ENCODE measurements at regions not wholly inside any gene's neighbourhood (a gene's known extent, or its start where the extent isn't known, plus 50 kb on each side); places are given as distances from the start of the nearest gene placed in this dataset.
"Not testable (repeated sequence)": the region's sequence is repeated elsewhere in the genome, so short reads cannot be mapped to it uniquely, and the experiment has no call there.

DNA sequence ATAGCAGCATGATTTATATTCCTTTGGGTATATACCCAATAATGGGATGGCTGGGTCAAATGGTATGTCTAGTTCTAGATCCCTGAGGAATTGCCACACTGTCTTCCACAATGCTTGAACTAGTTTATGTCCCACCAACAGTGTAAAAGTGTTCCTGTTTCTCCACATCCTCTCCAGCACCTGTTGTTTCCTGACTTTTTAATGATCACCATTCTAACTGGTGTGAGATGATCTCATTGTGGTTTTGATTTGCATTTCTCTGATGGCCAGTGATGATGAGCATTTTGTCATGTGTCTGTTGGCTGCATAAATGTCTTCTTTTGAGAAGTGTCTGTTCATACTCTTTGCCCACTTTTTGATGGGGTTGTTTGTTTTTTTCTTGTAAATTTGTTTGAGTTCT lies 54.0 kb upstream of the GPR89A start:
- not testable (repeated sequence) for H3K36me3 ChIP-seq (ENCODE audit: control insufficient read depth, insufficient read depth, low read length); H3K27me3 ChIP-seq (ENCODE audit: control insufficient read depth, insufficient read depth, low read length); H3K4me3 ChIP-seq (ENCODE audit: low read depth, low read length); DNase-seq (ENCODE audit: low read depth)

DNA sequence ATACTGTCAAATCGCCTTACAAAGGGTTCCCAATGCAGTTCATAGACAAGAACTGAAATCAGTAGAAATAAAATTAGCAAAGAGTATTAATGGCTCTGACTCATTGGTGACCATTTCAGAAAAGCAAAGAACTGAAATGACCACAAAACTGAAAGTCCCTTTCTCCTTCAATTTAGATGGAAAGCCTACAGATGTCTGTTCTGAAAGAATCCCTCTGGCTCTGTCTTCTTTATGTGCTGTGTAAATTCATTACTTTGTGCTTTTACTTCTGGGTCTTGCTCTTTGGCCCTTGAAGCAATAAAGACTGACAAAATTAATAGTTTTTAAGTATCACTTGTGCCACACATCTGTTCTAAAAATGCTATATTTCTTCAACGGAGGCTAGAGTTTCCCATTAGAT lies 62.7 kb upstream of the GPR89A start:
- H3K27me3 ChIP-seq (ENCODE audit: control insufficient read depth, insufficient read depth, low read length): no peaks in the 10 kb centered on the region
- no peak for DNase-seq (ENCODE audit: low read depth)
- H3K36me3 ChIP-seq (ENCODE audit: control insufficient read depth, insufficient read depth, low read length): no peaks in the 10 kb centered on the region

DNA sequence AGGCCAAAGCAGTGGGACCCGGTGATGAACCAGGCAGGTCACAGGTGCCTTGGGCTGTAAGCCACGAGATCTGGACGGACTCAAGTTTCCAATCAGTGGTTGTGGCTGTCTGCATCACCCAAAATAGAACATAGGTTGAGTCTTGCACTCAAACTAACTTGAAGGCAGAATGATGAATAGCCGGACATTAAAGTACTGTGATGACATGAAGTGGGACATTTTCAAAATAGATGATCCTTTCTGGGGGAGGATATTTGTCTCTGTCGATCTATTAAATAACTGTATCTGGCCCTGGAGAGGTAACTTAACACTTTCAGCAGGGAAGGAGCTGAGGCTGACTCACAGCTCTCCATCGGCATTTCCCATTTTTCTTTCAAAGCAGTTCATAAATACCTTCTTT lies 66.1 kb upstream of the GPR89A start:
- not testable (repeated sequence) for H3K4me3 ChIP-seq (ENCODE audit: low read depth, low read length); H3K36me3 ChIP-seq (ENCODE audit: control insufficient read depth, insufficient read depth, low read length); DNase-seq (ENCODE audit: low read depth); H3K27me3 ChIP-seq (ENCODE audit: control insufficient read depth, insufficient read depth, low read length)

More for the DNA sequence above, 62.7 kb upstream of the GPR89A start:
- no peak overlapping the region for H3K4me3 ChIP-seq (ENCODE audit: low read depth, low read length)
- TF ChIP-seq, protein P1, sequence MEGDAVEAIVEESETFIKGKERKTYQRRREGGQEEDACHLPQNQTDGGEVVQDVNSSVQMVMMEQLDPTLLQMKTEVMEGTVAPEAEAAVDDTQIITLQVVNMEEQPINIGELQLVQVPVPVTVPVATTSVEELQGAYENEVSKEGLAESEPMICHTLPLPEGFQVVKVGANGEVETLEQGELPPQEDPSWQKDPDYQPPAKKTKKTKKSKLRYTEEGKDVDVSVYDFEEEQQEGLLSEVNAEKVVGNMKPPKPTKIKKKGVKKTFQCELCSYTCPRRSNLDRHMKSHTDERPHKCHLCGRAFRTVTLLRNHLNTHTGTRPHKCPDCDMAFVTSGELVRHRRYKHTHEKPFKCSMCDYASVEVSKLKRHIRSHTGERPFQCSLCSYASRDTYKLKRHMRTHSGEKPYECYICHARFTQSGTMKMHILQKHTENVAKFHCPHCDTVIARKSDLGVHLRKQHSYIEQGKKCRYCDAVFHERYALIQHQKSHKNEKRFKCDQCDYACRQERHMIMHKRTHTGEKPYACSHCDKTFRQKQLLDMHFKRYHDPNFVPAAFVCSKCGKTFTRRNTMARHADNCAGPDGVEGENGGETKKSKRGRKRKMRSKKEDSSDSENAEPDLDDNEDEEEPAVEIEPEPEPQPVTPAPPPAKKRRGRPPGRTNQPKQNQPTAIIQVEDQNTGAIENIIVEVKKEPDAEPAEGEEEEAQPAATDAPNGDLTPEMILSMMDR (IDR thresholded peaks at IDR 0.05; ENCODE audit: insufficient read depth, low read length, poor library complexity, severe bottlenecking): no peak

DNA sequence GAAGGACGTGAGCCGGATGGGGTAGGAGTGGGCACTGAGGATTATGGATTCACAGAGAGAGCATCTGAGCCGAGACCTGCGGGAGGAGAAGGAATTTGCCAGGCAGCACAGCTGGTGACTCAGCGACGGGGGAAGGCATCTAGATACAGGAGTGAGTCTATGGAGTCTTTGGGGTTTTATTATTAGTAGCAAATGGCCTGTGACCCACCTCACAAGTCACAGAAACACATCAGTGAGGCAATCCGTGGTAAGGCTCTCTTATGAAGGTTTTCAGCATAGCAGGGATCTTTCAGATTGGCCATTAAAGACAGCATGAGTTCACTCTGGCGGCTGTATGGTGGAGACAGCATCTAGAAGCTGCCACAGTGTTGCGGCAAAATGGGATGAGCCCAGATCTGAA lies 66.5 kb upstream of the GPR89A start:
- H3K27me3 ChIP-seq (ENCODE audit: control insufficient read depth, insufficient read depth, low read length); H3K4me3 ChIP-seq (ENCODE audit: low read depth, low read length); H3K36me3 ChIP-seq (ENCODE audit: control insufficient read depth, insufficient read depth, low read length): not testable (repeated sequence)
- peak; percentile 59 for DNase-seq (ENCODE audit: low read depth)

DNA sequence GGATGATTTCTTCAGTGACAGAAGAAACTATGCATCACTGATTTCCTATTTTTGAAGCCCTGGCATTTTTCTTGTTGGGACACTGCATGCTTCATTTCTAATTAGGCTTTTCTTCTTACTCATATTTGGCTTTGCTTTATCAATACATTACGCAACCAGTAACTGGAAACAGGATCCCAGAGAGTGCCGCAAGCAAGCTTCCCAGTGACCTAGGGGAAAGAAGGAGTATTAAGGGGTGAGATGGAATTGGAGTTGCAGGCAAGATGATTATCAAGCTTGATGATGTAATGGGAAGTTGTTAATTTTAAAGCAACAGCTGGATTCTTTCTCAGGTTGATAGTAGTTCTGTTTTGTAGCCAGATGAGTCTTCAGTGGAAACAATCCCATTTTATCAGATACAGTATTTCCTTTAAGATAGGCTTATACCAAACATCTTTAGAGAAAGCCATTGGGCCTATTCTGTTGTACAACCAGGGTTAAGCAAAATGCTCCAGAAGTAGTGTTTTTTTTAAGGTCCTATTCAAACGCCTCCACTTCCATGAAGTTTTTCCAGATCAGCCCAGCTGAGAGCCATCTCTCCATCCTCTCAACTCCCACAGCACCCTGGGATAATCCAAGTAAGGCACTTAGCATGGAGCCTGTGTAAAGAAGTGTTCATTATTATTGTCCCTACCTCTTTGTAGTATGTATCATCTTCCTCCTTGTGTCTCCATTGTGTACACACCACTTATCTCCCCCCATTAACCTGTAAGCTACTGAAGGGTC lies 69.5 kb upstream of the GPR89A start:
- not testable (repeated sequence) for DNase-seq (ENCODE audit: low read depth); H3K4me3 ChIP-seq (ENCODE audit: low read depth, low read length); H3K27me3 ChIP-seq (ENCODE audit: control insufficient read depth, insufficient read depth, low read length); H3K36me3 ChIP-seq (ENCODE audit: control insufficient read depth, insufficient read depth, low read length)

DNA sequence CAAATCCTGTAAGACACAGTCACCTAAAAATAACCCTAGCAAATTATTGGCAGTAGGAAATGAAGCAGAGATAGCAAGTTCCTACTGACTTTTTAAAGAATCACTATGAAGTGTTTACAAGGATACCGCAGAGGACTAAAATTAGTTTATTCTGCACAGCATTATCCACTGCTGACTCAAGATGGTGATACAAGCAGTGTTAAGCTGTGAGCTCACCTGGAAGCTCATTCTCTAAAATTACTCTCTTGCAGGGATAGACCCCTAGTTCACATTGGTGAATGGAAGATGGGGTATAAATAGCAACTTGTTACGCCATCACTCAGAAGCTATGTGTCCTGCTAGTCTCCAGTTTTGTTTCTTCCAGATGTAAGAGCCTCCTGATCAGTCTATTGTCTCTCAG lies 70.8 kb upstream of the GPR89A start:
- H3K36me3 ChIP-seq (ENCODE audit: control insufficient read depth, insufficient read depth, low read length); H3K27me3 ChIP-seq (ENCODE audit: control insufficient read depth, insufficient read depth, low read length); H3K4me3 ChIP-seq (ENCODE audit: low read depth, low read length); DNase-seq (ENCODE audit: low read depth): not testable (repeated sequence)

DNA sequence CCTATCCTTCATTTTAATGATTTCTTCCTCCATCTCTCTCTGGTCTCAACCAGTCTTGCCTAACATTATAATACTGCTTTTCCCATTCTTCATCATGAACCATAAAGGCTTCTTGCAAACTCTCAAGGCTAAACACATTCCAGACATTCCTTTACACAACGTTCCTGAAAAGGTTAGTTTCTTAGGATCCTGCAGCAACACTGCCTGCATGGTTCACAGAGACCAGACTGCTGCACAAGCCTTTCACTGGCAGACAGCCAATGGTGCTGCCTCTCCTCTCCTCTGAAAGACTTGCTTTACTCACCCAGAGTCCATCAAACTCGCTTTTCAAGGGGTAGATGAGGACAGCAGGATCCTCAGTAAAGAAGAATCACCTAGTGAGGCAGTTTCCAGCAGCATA lies 72.3 kb upstream of the GPR89A start:
- H3K36me3 ChIP-seq (ENCODE audit: control insufficient read depth, insufficient read depth, low read length); H3K4me3 ChIP-seq (ENCODE audit: low read depth, low read length): not testable (repeated sequence)
- DNase-seq (ENCODE audit: low read depth): peak; percentile 62

DNA sequence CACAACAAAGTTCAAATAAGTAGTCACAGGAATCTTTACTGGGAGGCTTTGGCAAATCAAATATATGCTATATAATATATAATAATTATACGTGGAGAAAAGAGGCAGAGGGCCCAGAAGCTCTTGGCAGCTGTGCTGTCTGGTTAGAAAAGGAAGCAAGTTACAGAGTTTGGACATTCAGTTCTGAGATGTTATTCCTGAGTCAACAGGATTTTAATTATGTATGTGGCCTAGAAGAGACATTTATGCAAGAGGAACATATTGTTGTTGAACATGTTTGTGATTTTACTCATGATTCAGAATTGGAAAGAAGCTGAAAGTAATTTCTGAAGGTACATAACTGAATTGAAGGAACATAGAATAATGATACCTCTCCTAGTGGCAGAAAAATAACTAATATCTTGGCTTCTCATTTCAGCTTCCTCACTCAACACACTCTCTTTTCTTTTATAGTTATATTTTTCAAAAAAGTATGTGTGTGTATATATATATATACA lies 79.7 kb upstream of the GPR89A start:
- not testable (repeated sequence) for H3K4me3 ChIP-seq (ENCODE audit: low read depth, low read length); H3K27me3 ChIP-seq (ENCODE audit: control insufficient read depth, insufficient read depth, low read length); H3K36me3 ChIP-seq (ENCODE audit: control insufficient read depth, insufficient read depth, low read length); DNase-seq (ENCODE audit: low read depth)

More for the DNA sequence above, 72.3 kb upstream of the GPR89A start:
- H3K27me3 ChIP-seq (ENCODE audit: control insufficient read depth, insufficient read depth, low read length): not testable (repeated sequence)

DNA sequence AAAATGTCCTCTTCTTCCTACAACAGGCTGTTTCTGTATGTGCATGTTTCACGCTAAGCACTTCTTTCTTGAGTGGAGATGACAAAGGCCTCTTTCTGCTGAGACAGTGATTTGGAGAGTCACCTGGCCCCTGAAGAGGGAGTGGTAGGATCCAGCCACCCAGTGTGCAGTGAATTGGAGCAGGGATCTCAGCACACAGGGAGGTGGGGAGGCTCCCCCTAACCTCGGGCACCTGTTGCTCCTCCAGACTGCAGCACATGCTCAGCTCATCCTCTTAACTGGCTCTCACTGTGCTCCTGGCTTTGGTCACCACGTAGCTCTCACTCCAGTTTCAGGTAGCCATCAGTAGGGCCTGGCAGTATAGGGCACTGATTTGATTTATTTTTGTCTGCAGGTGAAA lies 87.6 kb upstream of the GPR89A start:
- not testable (repeated sequence) for H3K27me3 ChIP-seq (ENCODE audit: control insufficient read depth, insufficient read depth, low read length); H3K4me3 ChIP-seq (ENCODE audit: low read depth, low read length); DNase-seq (ENCODE audit: low read depth); H3K36me3 ChIP-seq (ENCODE audit: control insufficient read depth, insufficient read depth, low read length)

DNA sequence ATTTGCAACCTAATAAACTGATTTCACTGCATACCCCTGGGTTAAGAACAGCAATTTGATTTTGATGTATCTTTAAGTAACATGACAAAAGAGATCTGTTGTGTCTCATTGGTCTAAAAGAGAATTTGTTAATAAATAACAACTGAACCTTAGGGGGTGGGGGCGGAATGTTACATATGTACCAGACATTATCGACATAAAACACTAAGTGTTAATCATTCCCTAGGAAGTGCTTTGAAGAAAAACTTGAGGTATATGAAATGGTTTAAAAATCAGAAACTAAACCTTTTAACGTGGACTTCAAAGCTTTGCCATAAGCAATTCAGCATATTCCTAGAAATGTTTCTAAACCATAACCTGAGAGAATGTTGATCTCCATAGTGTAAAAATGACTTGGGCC lies 88.5 kb upstream of the GPR89A start:
- not testable (repeated sequence) for H3K36me3 ChIP-seq (ENCODE audit: control insufficient read depth, insufficient read depth, low read length); H3K27me3 ChIP-seq (ENCODE audit: control insufficient read depth, insufficient read depth, low read length); H3K4me3 ChIP-seq (ENCODE audit: low read depth, low read length); DNase-seq (ENCODE audit: low read depth)

DNA sequence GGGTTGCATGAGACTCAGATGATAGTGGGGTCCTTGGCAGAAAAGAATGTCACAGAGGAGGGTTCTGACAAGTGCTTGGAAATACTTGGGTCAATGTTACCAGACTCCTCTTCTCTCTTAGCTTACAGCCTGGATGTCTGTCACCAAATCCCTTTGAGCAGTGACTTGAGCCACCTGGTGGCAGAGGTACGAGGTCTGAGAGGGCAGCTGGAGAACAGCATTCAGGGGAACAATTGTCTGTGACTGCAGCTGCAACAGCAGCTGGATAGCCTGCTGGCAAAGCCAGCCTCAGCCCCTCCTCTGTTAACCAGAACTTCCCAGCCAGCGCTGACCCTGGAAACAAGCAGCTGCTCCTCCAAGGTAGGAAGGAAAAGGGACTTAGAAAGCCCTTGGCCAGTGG lies 87.6 kb upstream of the NBPF20 start:
- H3K27me3 ChIP-seq (ENCODE audit: control insufficient read depth, insufficient read depth, low read length); H3K4me3 ChIP-seq (ENCODE audit: low read depth, low read length); H3K36me3 ChIP-seq (ENCODE audit: control insufficient read depth, insufficient read depth, low read length); DNase-seq (ENCODE audit: low read depth): not testable (repeated sequence)

DNA sequence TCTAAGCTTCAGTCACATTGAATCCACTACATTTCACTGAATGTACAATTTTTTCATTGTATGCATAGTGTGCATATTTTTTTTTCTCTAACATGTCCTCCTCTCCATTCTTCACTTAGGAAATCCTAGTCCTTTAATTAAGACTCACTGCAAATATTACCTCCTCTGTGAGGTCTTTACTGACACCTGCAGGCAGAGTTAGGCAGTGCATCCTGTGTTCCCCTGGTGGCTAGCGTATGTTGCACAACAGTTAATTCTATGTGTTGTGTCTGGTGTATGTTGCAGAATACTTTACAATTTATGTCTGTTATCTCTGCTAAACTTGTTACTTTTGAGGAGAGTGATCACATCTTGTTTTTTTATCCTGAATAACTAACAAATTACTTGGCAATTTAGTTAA lies 82.7 kb upstream of the NBPF20 start:
- not testable (repeated sequence) for H3K4me3 ChIP-seq (ENCODE audit: low read depth, low read length); H3K36me3 ChIP-seq (ENCODE audit: control insufficient read depth, insufficient read depth, low read length); DNase-seq (ENCODE audit: low read depth); H3K27me3 ChIP-seq (ENCODE audit: control insufficient read depth, insufficient read depth, low read length)

DNA sequence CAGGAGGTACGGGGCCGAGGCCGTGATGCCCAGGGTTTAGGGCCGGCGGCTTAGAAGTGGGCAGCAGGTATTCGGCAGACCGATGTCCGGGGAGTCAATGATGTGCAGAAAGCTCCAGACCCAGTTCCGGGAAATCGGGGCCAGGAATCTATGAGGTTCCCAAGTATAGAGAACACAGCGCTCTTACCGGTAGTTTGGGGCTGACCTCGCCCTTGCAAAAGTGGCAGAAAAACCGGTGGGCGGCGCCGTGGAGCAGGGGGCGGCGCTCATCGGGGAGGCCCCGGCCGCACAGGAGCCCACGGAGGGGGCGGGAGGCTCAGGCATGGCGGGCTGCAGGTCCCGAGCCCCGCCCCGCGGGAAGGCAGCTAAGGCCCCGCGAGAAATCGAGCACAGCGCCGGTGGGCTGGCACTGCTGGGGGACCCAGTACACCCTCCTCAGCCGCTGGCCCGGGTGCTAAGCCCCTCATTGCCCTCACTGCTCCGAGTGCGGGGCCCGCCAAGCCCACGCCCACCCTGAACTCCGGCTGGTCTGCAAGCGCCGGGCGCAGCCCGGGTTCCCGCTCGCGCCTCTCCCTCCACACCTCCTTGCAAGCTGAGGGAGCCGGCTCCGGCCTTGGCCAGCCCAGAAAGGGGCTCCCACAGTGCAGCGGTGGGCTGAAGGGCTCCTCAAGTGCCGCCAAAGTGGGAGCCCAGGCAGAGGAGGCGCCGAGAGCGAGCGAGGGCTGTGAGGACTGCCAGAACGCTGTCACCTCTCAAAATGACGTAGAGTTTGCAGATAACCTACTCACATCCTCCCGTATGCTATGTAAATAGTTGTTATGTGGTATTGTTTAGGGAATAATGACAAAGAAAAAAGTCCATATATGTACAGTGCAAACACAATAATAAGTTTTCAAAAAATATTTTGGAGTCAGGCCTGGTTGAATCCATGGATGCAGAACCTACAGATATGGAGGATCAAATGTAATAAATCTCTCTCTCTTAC lies 80.6 kb upstream of the NBPF20 start:
- not testable (repeated sequence) for DNase-seq (ENCODE audit: low read depth); H3K4me3 ChIP-seq (ENCODE audit: low read depth, low read length); H3K27me3 ChIP-seq (ENCODE audit: control insufficient read depth, insufficient read depth, low read length); H3K36me3 ChIP-seq (ENCODE audit: control insufficient read depth, insufficient read depth, low read length)

All from kidney epithelial cell (primary cell).